ENCODE measurements at regions not wholly inside any gene's neighbourhood (a gene's known extent, or its start where the extent isn't known, plus 50 kb on each side); places are given as distances from the start of the nearest gene placed in this dataset.

DNA sequence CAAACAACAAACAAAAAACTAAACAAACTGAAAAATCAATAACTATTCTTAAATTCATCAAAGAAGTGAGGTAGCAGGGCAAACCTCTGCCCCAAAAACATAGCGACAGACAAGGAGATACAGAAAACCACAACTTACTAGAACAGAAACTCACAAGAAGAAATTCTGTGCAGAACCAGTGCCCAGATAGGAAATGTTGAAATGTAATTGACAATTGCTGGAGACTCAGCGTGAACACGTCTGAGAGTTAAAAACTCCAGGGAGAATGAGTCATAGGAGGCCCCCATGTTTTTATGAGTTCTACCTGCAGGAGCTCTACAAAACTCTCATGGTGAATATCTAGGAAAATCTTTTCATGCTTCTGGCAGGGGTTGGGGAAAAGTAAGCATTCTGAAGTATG lies 95.5 kb upstream of the SETMAR start:
- peaks cover 9% of the 10 kb centered on the region for H3K4me1 Mint-ChIP-seq
- Histone ChIP-seq H3K79me2 (ENCODE audit: insufficient read depth, low read length) (no peaks in the 10 kb centered on the region), H3K36me3 (replicated peaks in 1 of 2; ENCODE audit: control insufficient read depth in 1 of 2, insufficient read depth in 2 of 2, low read length in 2 of 2) (no peaks in the 10 kb centered on the region), H3K4me2 (replicated peaks; ENCODE audit: extremely low read depth, low read length, poor library complexity, severe bottlenecking) (no peak overlapping the region), H3K27me3 (ENCODE audit: control insufficient read depth in 2 of 2, insufficient read depth in 2 of 2, low read length in 2 of 2) (no peaks in the 10 kb centered on the region), H3K9me3 (replicated peaks in 1 of 2; ENCODE audit: control insufficient read depth in 1 of 2, insufficient read depth in 1 of 2, low read length in 2 of 2) (no peaks in the 10 kb centered on the region), H3K4me1 (ENCODE audit: control insufficient read depth in 1 of 2, insufficient read depth in 2 of 2, low read length in 2 of 2) (peaks cover 0 to 6% of the 10 kb centered on the region in 2 donors), H2AFZ (ENCODE audit: insufficient read depth, low read depth, low read length, poor library complexity, severe bottlenecking) (no peak overlapping the region), H4K20me1 (ENCODE audit: insufficient read depth, low read length) (no peaks in the 10 kb centered on the region), H3K9ac (ENCODE audit: insufficient read depth, low read length, poor library complexity, severe bottlenecking) (no peak overlapping the region), H3K4me3 (replicated peaks in 1 of 3; ENCODE audit: low read depth in 2 of 3, low read length in 3 of 3) (no peak overlapping the region), H3K27ac (ENCODE audit: low read depth in 1 of 2, low read length in 2 of 2) (no peak overlapping the region)
- peaks cover 0 to under 1% (median 0%) of the 10 kb centered on the region in 3 donors for H3K27me3 Mint-ChIP-seq (ENCODE audit: low read depth in 3 of 3)
- H3K27ac Mint-ChIP-seq: no peak overlapping the region
- intact Hi-C loops (cut with micrococcal nuclease): no loop called here
- DNase-seq: no peak
- TF ChIP-seq, protein P1, sequence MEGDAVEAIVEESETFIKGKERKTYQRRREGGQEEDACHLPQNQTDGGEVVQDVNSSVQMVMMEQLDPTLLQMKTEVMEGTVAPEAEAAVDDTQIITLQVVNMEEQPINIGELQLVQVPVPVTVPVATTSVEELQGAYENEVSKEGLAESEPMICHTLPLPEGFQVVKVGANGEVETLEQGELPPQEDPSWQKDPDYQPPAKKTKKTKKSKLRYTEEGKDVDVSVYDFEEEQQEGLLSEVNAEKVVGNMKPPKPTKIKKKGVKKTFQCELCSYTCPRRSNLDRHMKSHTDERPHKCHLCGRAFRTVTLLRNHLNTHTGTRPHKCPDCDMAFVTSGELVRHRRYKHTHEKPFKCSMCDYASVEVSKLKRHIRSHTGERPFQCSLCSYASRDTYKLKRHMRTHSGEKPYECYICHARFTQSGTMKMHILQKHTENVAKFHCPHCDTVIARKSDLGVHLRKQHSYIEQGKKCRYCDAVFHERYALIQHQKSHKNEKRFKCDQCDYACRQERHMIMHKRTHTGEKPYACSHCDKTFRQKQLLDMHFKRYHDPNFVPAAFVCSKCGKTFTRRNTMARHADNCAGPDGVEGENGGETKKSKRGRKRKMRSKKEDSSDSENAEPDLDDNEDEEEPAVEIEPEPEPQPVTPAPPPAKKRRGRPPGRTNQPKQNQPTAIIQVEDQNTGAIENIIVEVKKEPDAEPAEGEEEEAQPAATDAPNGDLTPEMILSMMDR (IDR thresholded peaks at IDR 0.05): no peak
- H3K4me3 Mint-ChIP-seq: no peak overlapping the region
- H3K36me3 Mint-ChIP-seq: no peaks in the 10 kb centered on the region
- 0% methylated on average over 2 of the region's 3 CpGs for WGBS (ENCODE audit: insufficient coverage)
- peaks cover 2 to 10% (median 6%) of the 10 kb centered on the region in 7 donors for H3K9me3 Mint-ChIP-seq

DNA sequence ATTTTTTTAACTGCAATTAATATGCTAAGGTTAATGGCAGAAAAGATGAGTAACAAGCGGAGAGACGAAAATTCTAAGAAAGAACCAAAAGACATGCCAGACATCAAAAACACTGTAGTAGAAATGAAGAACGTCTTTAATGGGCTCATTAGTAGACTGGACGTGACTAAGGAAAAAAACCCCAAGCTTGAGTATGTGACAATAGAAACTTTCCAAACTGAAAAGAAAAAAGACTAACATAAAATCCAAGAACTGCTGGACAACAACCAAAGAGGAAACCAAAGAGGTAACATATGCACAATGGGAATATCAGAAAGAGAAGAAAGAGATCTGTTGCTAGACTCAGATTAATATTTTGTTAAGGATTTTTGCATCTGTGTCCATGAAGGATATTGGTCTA lies 94.6 kb upstream of the SETMAR start:
- Histone ChIP-seq H4K20me1 (ENCODE audit: insufficient read depth, low read length) (no peaks in the 10 kb centered on the region), H3K27me3 (ENCODE audit: control insufficient read depth in 2 of 2, insufficient read depth in 2 of 2, low read length in 2 of 2) (no peaks in the 10 kb centered on the region), H3K4me3 (replicated peaks in 1 of 3; ENCODE audit: low read depth in 2 of 3, low read length in 3 of 3) (no peak overlapping the region), H3K27ac (ENCODE audit: low read depth in 1 of 2, low read length in 2 of 2) (no peak overlapping the region), H3K79me2 (ENCODE audit: insufficient read depth, low read length) (no peaks in the 10 kb centered on the region), H2AFZ (ENCODE audit: insufficient read depth, low read depth, low read length, poor library complexity, severe bottlenecking) (no peak overlapping the region), H3K4me2 (replicated peaks; ENCODE audit: extremely low read depth, low read length, poor library complexity, severe bottlenecking) (no peak overlapping the region), H3K36me3 (replicated peaks in 1 of 2; ENCODE audit: control insufficient read depth in 1 of 2, insufficient read depth in 2 of 2, low read length in 2 of 2) (no peaks in the 10 kb centered on the region), H3K9me3 (replicated peaks in 1 of 2; ENCODE audit: control insufficient read depth in 1 of 2, insufficient read depth in 1 of 2, low read length in 2 of 2) (no peaks in the 10 kb centered on the region), H3K4me1 (ENCODE audit: control insufficient read depth in 1 of 2, insufficient read depth in 2 of 2, low read length in 2 of 2) (peaks cover 0 to 6% of the 10 kb centered on the region in 2 donors), H3K9ac (ENCODE audit: insufficient read depth, low read length, poor library complexity, severe bottlenecking) (no peak overlapping the region)
- Mint-ChIP-seq H3K9me3 (peaks cover 3 to 16% (median 9%) of the 10 kb centered on the region in 7 donors), H3K4me1 (peaks cover 9% of the 10 kb centered on the region), H3K4me3 (no peak overlapping the region), H3K36me3 (no peaks in the 10 kb centered on the region), H3K27ac (no peak overlapping the region), H3K27me3 (ENCODE audit: low read depth in 3 of 3) (no peaks in the 10 kb centered on the region)
- intact Hi-C loops (cut with micrococcal nuclease): no loop called here
- DNase-seq: no peak
- TF ChIP-seq, protein P1 (IDR thresholded peaks at IDR 0.05): no peak
- WGBS (ENCODE audit: insufficient coverage): no CpG with 5 or more reads among the region's 4 CpGs
